ENCODE measurements at regions not wholly inside any gene's neighbourhood (a gene's known extent, or its start where the extent isn't known, plus 50 kb on each side); places are given as distances from the start of the nearest gene placed in this dataset.

- DNase-seq (ENCODE audit: low read depth), result no peak
Measured at GRCh38 chr4:141576585-141577110, 59.7 kb upstream of the IL15 start.

- DNase-seq (ENCODE audit: low read depth), result no peak
Measured at GRCh38 chr4:141578451-141578850, 57.9 kb upstream of the IL15 start.

GRCh38 chr4:141580523-141580922, 55.9 kb upstream of the IL15 start:
- DNase-seq (ENCODE audit: low read depth), result peak; percentile 34

All from myocyte (in vitro differentiated cells).